Mesendoderm (in vitro differentiated cells): ENCODE measurements at regions not wholly inside any gene's neighbourhood (a gene's known extent, or its start where the extent isn't known, plus 50 kb on each side); places are given as distances from the start of the nearest gene placed in this dataset.
"Not testable (repeated sequence)": the region's sequence is repeated elsewhere in the genome, so short reads cannot be mapped to it uniquely, and the experiment has no call there.

Experiments used
- DNase-seq: peaks from one replicate; pipeline ENCODE4 v3.0.0; 2013
- H2AK5ac ChIP-seq: 2 replicates; pipeline ENCODE4 v1.6.1; 2013; ENCODE audit warnings: low read length, inconsistent platforms
- H2BK120ac ChIP-seq: 2 replicates; pipeline ENCODE4 v1.6.1; 2013; ENCODE audit warnings: low read depth, mild to moderate bottlenecking, low read length, moderate library complexity, mixed read lengths
- H2BK15ac ChIP-seq: replicated peaks from 2 replicates; pipeline ENCODE4 v1.6.1; 2013; ENCODE audit warnings: low read depth, mild to moderate bottlenecking, moderate library complexity
- H2BK5ac ChIP-seq: 2 replicates; pipeline ENCODE4 v1.6.1; 2013; ENCODE audit warnings: low read length, inconsistent platforms
- H3K18ac ChIP-seq: 2 replicates; pipeline ENCODE4 v1.6.1; 2013; ENCODE audit warnings: mild to moderate bottlenecking, low read length, mixed read lengths
- H3K23ac ChIP-seq: one replicate; pipeline ENCODE4 v1.6.1; 2013; ENCODE audit warnings: low read length
- H3K27ac ChIP-seq: 2 replicates; pipeline ENCODE4 v1.5.1; 2013; ENCODE audit warnings: low read depth, mild to moderate bottlenecking, inconsistent platforms, low read length, moderate library complexity
- H3K27me3 ChIP-seq: 2 replicates; pipeline ENCODE4 v1.6.1; 2013; ENCODE audit warnings: low read length, control low read depth, mild to moderate bottlenecking, inconsistent platforms; ENCODE audit not compliant: insufficient read depth, poor library complexity
- H3K36me3 ChIP-seq: 2 replicates; pipeline ENCODE4 v1.6.1; 2013; ENCODE audit warnings: low read length, inconsistent platforms; ENCODE audit not compliant: control insufficient read depth, insufficient read depth
- H3K4ac ChIP-seq: one replicate; pipeline ENCODE4 v1.6.1; 2013; ENCODE audit warnings: low read depth, mild to moderate bottlenecking, low read length, moderate library complexity
- H3K4me1 ChIP-seq: 2 replicates; pipeline ENCODE4 v1.6.1; 2013; ENCODE audit warnings: low read depth, low read length, inconsistent platforms; ENCODE audit not compliant: control insufficient read depth
- H3K4me2 ChIP-seq: 2 replicates; pipeline ENCODE4 v1.6.1; 2013; ENCODE audit warnings: low read length
- H3K4me3 ChIP-seq: 2 replicates; pipeline ENCODE4 v1.5.1; 2013; ENCODE audit warnings: mild to moderate bottlenecking, low read length
- H3K56ac ChIP-seq: one replicate; pipeline ENCODE4 v1.6.1; 2013; ENCODE audit warnings: low read length
- H3K79me1 ChIP-seq: 2 replicates; pipeline ENCODE4 v1.6.1; 2013; ENCODE audit warnings: low read length, inconsistent platforms
- H3K79me2 ChIP-seq: 2 replicates; pipeline ENCODE4 v1.6.1; 2013; ENCODE audit warnings: mild to moderate bottlenecking, low read length; ENCODE audit not compliant: control insufficient read depth, insufficient read depth
- H3K9ac ChIP-seq: 2 replicates; pipeline ENCODE4 v1.6.1; 2013; ENCODE audit warnings: low read length, inconsistent platforms
- H4K5ac ChIP-seq: one replicate; pipeline ENCODE4 v1.6.1; 2013; ENCODE audit warnings: low read length
- H4K8ac ChIP-seq: one replicate; pipeline ENCODE4 v1.6.1; 2013; ENCODE audit warnings: low read depth, mild to moderate bottlenecking, control low read depth, low read length, moderate library complexity
- WGBS: extraction: QIAGEN DNeasy Blood & Tissue Kit; methylation state at CpG from one replicate; pipeline ENCODE4 v1.1.7; 2013; ENCODE audit warnings: low lambda C conversion rate, missing lambda C conversion rate; ENCODE audit not compliant: insufficient coverage; ENCODE audit errors: extremely low coverage; 5-methylcytosine and 5-hydroxymethylcytosine counted together

GRCh38 chr13:79923973-79924556, 416.9 kb downstream of the SPRY2 start:
- WGBS: no CpG with 5 or more reads among the region's 1 CpG
- H3K4me1 ChIP-seq, H3K4ac ChIP-seq, H3K36me3 ChIP-seq, H3K79me1 ChIP-seq, H2BK15ac ChIP-seq, H3K23ac ChIP-seq, H2BK120ac ChIP-seq, H2AK5ac ChIP-seq, H3K79me2 ChIP-seq, H4K5ac ChIP-seq, H3K27ac ChIP-seq, DNase-seq, H3K4me3 ChIP-seq, H3K9ac ChIP-seq, H3K4me2 ChIP-seq, H3K56ac ChIP-seq, H4K8ac ChIP-seq, H3K27me3 ChIP-seq, H3K18ac ChIP-seq, H2BK5ac ChIP-seq: not testable (repeated sequence)

GRCh38 chr13:79919091-79919490, 421.8 kb downstream of the SPRY2 start:
- Histone ChIP-seq H4K8ac (no peak overlapping the region), H3K4ac (no peak overlapping the region), H3K79me1 (no peaks in the 10 kb centered on the region), H3K9ac (no peak overlapping the region), H3K4me2 (no peak overlapping the region), H3K27me3 (no peaks in the 10 kb centered on the region), H3K18ac (no peak overlapping the region), H3K27ac (no peak overlapping the region), H2AK5ac (no peak overlapping the region), H2BK5ac (no peak overlapping the region), H3K4me3 (no peak overlapping the region), H3K4me1 (no peaks in the 10 kb centered on the region), H3K79me2 (no peaks in the 10 kb centered on the region), H3K23ac (no peak overlapping the region), H2BK15ac (no peak overlapping the region), H3K36me3 (no peaks in the 10 kb centered on the region), H2BK120ac (no peak overlapping the region), H3K56ac (no peak overlapping the region), H4K5ac (no peak overlapping the region)
- no peak for DNase-seq
- no CpG with 5 or more reads among the region's 2 CpGs for WGBS

- Histone ChIP-seq H3K23ac (no peak overlapping the region), H4K8ac (no peak overlapping the region), H3K4me2 (no peak overlapping the region), H3K4me3 (no peak overlapping the region), H3K18ac (no peak overlapping the region), H3K56ac (no peak overlapping the region), H3K36me3 (no peaks in the 10 kb centered on the region), H3K79me1 (no peaks in the 10 kb centered on the region), H2BK120ac (no peak overlapping the region), H2BK15ac (peak overlapping the region; percentile 57), H3K4me1 (no peaks in the 10 kb centered on the region), H3K4ac (no peak overlapping the region), H2BK5ac (no peak overlapping the region), H3K79me2 (no peaks in the 10 kb centered on the region), H3K27ac (no peak overlapping the region), H3K9ac (no peak overlapping the region), H3K27me3 (no peaks in the 10 kb centered on the region), H2AK5ac (no peak overlapping the region), H4K5ac (no peak overlapping the region)
- DNase-seq: peak; percentile 25
- no CpG with 5 or more reads among the region's 3 CpGs for WGBS
Measured at GRCh38 chr13:79918620-79919019, 422.3 kb downstream of the SPRY2 start.

- no peaks in the 10 kb centered on the region for H3K79me1 ChIP-seq
- no peak for DNase-seq
- no peak overlapping the region for H3K4me2 ChIP-seq
- no peak overlapping the region for H3K18ac ChIP-seq
- H3K27ac ChIP-seq: no peak overlapping the region
- H2BK120ac ChIP-seq: peak overlapping the region; percentile 24
- WGBS: no CpG with 5 or more reads among the region's 3 CpGs
- H3K4me3 ChIP-seq: no peak overlapping the region
- no peaks in the 10 kb centered on the region for H3K27me3 ChIP-seq
- H2AK5ac ChIP-seq: no peak overlapping the region
- no peak overlapping the region for H3K23ac ChIP-seq
- no peak overlapping the region for H4K8ac ChIP-seq
- H3K36me3 ChIP-seq: no peaks in the 10 kb centered on the region
- H3K56ac ChIP-seq: no peak overlapping the region
- no peak overlapping the region for H4K5ac ChIP-seq
- no peak overlapping the region for H2BK15ac ChIP-seq
- H3K4me1 ChIP-seq: no peaks in the 10 kb centered on the region
- no peaks in the 10 kb centered on the region for H3K79me2 ChIP-seq
- no peak overlapping the region for H3K4ac ChIP-seq
- no peak overlapping the region for H3K9ac ChIP-seq
- no peak overlapping the region for H2BK5ac ChIP-seq
Measured at GRCh38 chr13:79917628-79918027, 423.3 kb downstream of the SPRY2 start.

GRCh38 chr13:79915114-79915811, 425.7 kb downstream of the SPRY2 start:
- Histone ChIP-seq H3K4me3 (no peak overlapping the region), H3K4me2 (no peak overlapping the region), H2BK120ac (no peak overlapping the region), H4K5ac (no peak overlapping the region), H3K36me3 (no peaks in the 10 kb centered on the region), H2BK15ac (no peak overlapping the region), H3K56ac (no peak overlapping the region), H4K8ac (no peak overlapping the region), H3K27me3 (no peaks in the 10 kb centered on the region), H3K9ac (no peak overlapping the region), H3K4me1 (no peaks in the 10 kb centered on the region), H3K79me2 (no peaks in the 10 kb centered on the region), H3K79me1 (no peaks in the 10 kb centered on the region), H3K23ac (no peak overlapping the region), H3K4ac (no peak overlapping the region), H2AK5ac (no peak overlapping the region), H3K27ac (no peak overlapping the region), H2BK5ac (no peak overlapping the region), H3K18ac (no peak overlapping the region)
- WGBS: no CpG with 5 or more reads among the region's 7 CpGs
- DNase-seq: no peak
